ENCODE measurements at regions not wholly inside any gene's neighbourhood (a gene's known extent, or its start where the extent isn't known, plus 50 kb on each side); places are given as distances from the start of the nearest gene placed in this dataset.

DNA sequence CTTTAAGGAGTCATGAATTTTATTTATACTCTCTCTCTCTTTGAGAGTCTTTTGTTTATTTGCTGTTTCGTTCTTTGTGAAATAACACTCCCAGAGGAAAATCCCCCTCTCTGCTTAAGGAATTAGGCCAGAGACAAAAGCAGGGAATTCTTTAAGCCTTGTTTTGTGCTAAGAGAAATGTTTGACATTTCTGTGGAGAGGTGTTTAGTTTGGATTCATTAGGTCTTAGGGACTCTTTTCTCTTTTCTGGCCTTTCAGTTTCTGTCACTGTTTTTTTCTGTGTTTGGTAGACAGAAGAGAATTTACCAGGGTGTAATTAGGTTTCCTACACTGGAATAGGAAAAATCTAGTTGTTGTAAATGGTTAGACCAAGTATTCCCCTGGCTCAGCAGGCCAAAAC lies 241.8 kb upstream of the NR2F2 start:
- TF ChIP-seq NFATC3 (CRISPR knock-in tag; IDR thresholded peaks at IDR 0.05) = no peak
- no peak for TF ChIP-seq ZNF329 (CRISPR knock-in tag; IDR thresholded peaks at IDR 0.05; ENCODE audit: low read depth)
- TF ChIP-seq AHR (CRISPR knock-in tag; IDR thresholded peaks at IDR 0.05) = no peak
- no peak for TF ChIP-seq NFE2L2 (IDR thresholded peaks at IDR 0.05; ENCODE audit: low read length)
